Osteoblast (primary cell): ENCODE measurements at regions not wholly inside any gene's neighbourhood (a gene's known extent, or its start where the extent isn't known, plus 50 kb on each side); places are given as distances from the start of the nearest gene placed in this dataset.

Experiments used
- DNase-seq: peaks from one replicate; pipeline ENCODE4 v3.0.0; 2011; ENCODE audit warnings: low spot score, mixed read lengths; ENCODE audit not compliant: insufficient read length; ENCODE audit errors: missing footprints
- H2AFZ ChIP-seq: 2 replicates; pipeline ENCODE4 v1.6.0; 2011; ENCODE audit warnings: mild to moderate bottlenecking, low read length
- H3K27ac ChIP-seq: 2 replicates; pipeline ENCODE4 v1.5.1; 2011; ENCODE audit warnings: mild to moderate bottlenecking, low read depth, low read length, moderate library complexity
- H3K27me3 ChIP-seq: 2 replicates; pipeline ENCODE4 v1.6.0; 2012; ENCODE audit warnings: mild to moderate bottlenecking, control low read depth, inconsistent platforms, low read length, moderate library complexity; ENCODE audit not compliant: insufficient read depth
- H3K36me3 ChIP-seq: 2 replicates; pipeline ENCODE4 v1.5.1; 2011; ENCODE audit warnings: mild to moderate bottlenecking, low read length, control low read depth, moderate library complexity; ENCODE audit not compliant: insufficient read depth
- H3K4me1 ChIP-seq: 2 replicates; pipeline ENCODE4 v1.5.1; 2011; ENCODE audit warnings: mild to moderate bottlenecking, low read length, control low read depth, moderate library complexity; ENCODE audit not compliant: insufficient read depth
- H3K4me2 ChIP-seq: 2 replicates; pipeline ENCODE4 v1.6.0; 2011; ENCODE audit warnings: mild to moderate bottlenecking, low read length; ENCODE audit not compliant: insufficient read depth
- H3K4me3 ChIP-seq: fragments of 200-600 bp; sonication (generic); 3 replicates; pipeline ENCODE4 v1.5.1; 2012; ENCODE audit warnings: mild to moderate bottlenecking, low read length, inconsistent platforms; ENCODE audit not compliant: insufficient read depth
- H3K79me2 ChIP-seq: 2 replicates; pipeline ENCODE4 v1.6.0; 2012; ENCODE audit warnings: mild to moderate bottlenecking, low read length, control low read depth, inconsistent platforms; ENCODE audit not compliant: insufficient read depth
- H3K9me3 ChIP-seq: 2 replicates; pipeline ENCODE4 v1.5.1; 2011; ENCODE audit warnings: low read depth, low read length, control low read depth
- H4K20me1 ChIP-seq: 2 replicates; pipeline ENCODE4 v1.6.0; 2012; ENCODE audit warnings: mild to moderate bottlenecking, low read length, control low read depth; ENCODE audit not compliant: insufficient read depth
- CTCF ChIP-seq: IDR thresholded peaks from 2 replicates; pipeline ENCODE4 v1.5.1; 2011; ENCODE audit warnings: mild to moderate bottlenecking, low read depth, low read length, moderate library complexity; ENCODE audit errors: extremely low read depth

GRCh38 chr2:146591908-146592307 lies 1252.9 kb upstream of the ACVR2A start:
- H3K36me3 ChIP-seq, result no peaks in the 10 kb centered on the region
- no peak for TF ChIP-seq CTCF
- H3K27me3 ChIP-seq, result no peaks in the 10 kb centered on the region
- H2AFZ ChIP-seq, result no peak overlapping the region
- no peaks in the 10 kb centered on the region for H3K9me3 ChIP-seq
- no peaks in the 10 kb centered on the region for H4K20me1 ChIP-seq
- H3K79me2 ChIP-seq, result no peaks in the 10 kb centered on the region
- no peaks in the 10 kb centered on the region for H3K4me1 ChIP-seq
- no peak for DNase-seq
- H3K27ac ChIP-seq, result no peak overlapping the region
- H3K4me2 ChIP-seq, result no peak overlapping the region
- H3K4me3 ChIP-seq, result no peak overlapping the region

GRCh38 chr2:146587291-146587713 lies 1257.5 kb upstream of the ACVR2A start:
- Histone ChIP-seq H3K79me2 (no peaks in the 10 kb centered on the region), H3K27me3 (no peaks in the 10 kb centered on the region), H3K27ac (no peak overlapping the region), H3K9me3 (no peaks in the 10 kb centered on the region), H3K36me3 (no peaks in the 10 kb centered on the region), H2AFZ (no peak overlapping the region), H3K4me1 (no peaks in the 10 kb centered on the region), H4K20me1 (no peaks in the 10 kb centered on the region), H3K4me3 (no peak overlapping the region), H3K4me2 (no peak overlapping the region)
- DNase-seq, result no peak
- TF ChIP-seq CTCF, result no peak

- no peaks in the 10 kb centered on the region for H3K9me3 ChIP-seq
- no peak overlapping the region for H3K4me3 ChIP-seq
- DNase-seq, result no peak
- H3K79me2 ChIP-seq, result no peaks in the 10 kb centered on the region
- H3K36me3 ChIP-seq, result no peaks in the 10 kb centered on the region
- no peak overlapping the region for H2AFZ ChIP-seq
- no peaks in the 10 kb centered on the region for H3K4me1 ChIP-seq
- no peaks in the 10 kb centered on the region for H4K20me1 ChIP-seq
- H3K4me2 ChIP-seq, result no peak overlapping the region
- no peaks in the 10 kb centered on the region for H3K27me3 ChIP-seq
- no peak overlapping the region for H3K27ac ChIP-seq
- no peak for TF ChIP-seq CTCF
Observed at GRCh38 chr2:146584316-146584715, 1260.5 kb upstream of the ACVR2A start.

- no peaks in the 10 kb centered on the region for H3K4me1 ChIP-seq
- no peaks in the 10 kb centered on the region for H3K9me3 ChIP-seq
- peak; percentile 66 for DNase-seq
- peak overlapping the region; percentile 1 for H2AFZ ChIP-seq
- H3K27ac ChIP-seq, result no peak overlapping the region
- TF ChIP-seq CTCF, result no peak
- H3K79me2 ChIP-seq, result no peaks in the 10 kb centered on the region
- H3K36me3 ChIP-seq, result no peaks in the 10 kb centered on the region
- H3K4me3 ChIP-seq, result no peak overlapping the region
- no peaks in the 10 kb centered on the region for H4K20me1 ChIP-seq
- H3K27me3 ChIP-seq, result no peaks in the 10 kb centered on the region
- H3K4me2 ChIP-seq, result no peak overlapping the region
Observed at GRCh38 chr2:146579147-146579930, 1265.5 kb upstream of the ACVR2A start.
